Stomach smooth muscle (tissue), 2 donors: ENCODE measurements at regions not wholly inside any gene's neighbourhood (a gene's known extent, or its start where the extent isn't known, plus 50 kb on each side); places are given as distances from the start of the nearest gene placed in this dataset.

Source experiments
- H3K27ac ChIP-seq: one replicate; pipeline ENCODE4 v1.7.0; 2013; ENCODE audit warnings: mild to moderate bottlenecking, low read length, inconsistent platforms
- H3K27me3 ChIP-seq, 2 donors: one replicate each; pipeline ENCODE4 v1.7.0; 2013; ENCODE audit warnings: low read length in 2 of 2; ENCODE audit not compliant: insufficient read depth in 2 of 2, control insufficient read depth in 1 of 2
- H3K36me3 ChIP-seq, 2 donors: one replicate each; pipeline ENCODE4 v1.7.0; 2013; ENCODE audit warnings: low read length in 2 of 2; ENCODE audit not compliant: control insufficient read depth in 2 of 2, insufficient read depth in 2 of 2
- H3K4me1 ChIP-seq: one replicate; pipeline ENCODE4 v1.7.0; 2013; ENCODE audit warnings: low read length; ENCODE audit not compliant: control insufficient read depth, insufficient read depth
- H3K4me3 ChIP-seq, 2 donors: one replicate each; pipeline ENCODE4 v1.7.0; 2013; ENCODE audit warnings: low read length in 2 of 2
- H3K9ac ChIP-seq, 2 donors: one replicate each; pipeline ENCODE4 v1.7.0; 2013; ENCODE audit warnings: low read length in 2 of 2, mild to moderate bottlenecking in 1 of 2
- H3K9me3 ChIP-seq, 2 donors: one replicate each; pipeline ENCODE4 v1.7.0; 2013; ENCODE audit warnings: low read length in 2 of 2; ENCODE audit not compliant: control insufficient read depth in 2 of 2
- donor health status: healthy.
- donor health status: Pancreatic carcinoma.

DNA sequence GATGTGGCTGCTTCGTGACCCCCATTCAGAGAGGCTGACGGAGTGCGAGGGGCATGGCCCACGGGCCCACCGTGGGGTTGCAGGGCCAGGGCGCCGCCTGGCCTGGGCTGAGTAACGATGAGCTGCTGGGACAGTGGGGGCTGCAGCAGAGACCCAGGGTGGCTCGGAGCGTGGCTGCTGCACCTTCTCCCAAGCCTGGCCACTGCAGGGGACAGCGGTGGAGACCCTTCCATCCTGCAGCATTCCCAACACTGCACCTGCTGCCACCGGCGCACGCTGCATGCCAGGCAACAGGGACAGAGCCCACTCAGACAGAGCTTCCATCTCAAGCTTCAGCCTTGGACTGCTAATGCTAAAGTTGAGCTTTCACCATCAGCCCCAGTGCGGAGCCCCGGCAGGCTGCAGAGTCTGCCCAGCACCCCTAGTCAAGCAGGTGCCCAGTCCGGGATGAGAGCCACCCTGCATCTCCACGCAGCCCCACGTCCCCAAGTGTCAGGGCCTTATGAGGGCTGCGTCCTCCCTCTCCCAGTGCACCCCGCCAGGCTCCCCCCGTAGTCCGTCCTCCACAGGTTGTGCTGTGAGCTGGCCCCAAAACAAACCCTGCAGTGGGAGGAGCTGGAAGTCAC lies 89.4 kb upstream of the AFDN start:
- no peak overlapping the region for H3K27ac ChIP-seq
- peaks cover 7% of the 10 kb centered on the region for H3K4me1 ChIP-seq
- H3K4me3 ChIP-seq: no peak overlapping the region
- H3K9ac ChIP-seq: no peak overlapping the region
- H3K9me3 ChIP-seq: no peaks in the 10 kb centered on the region
- H3K27me3 ChIP-seq: peaks cover 0 to 3% of the 10 kb centered on the region in 2 donors
- H3K36me3 ChIP-seq: no peaks in the 10 kb centered on the region

- Histone ChIP-seq H3K4me1 (peaks cover 7% of the 10 kb centered on the region), H3K27me3 (peaks cover 0 to 2% of the 10 kb centered on the region in 2 donors), H3K9ac (no peak overlapping the region), H3K36me3 (no peaks in the 10 kb centered on the region), H3K9me3 (peaks cover 3 to 5% of the 10 kb centered on the region in 2 donors), H3K27ac (no peak overlapping the region), H3K4me3 (no peak overlapping the region)
These were observed 88.3 kb upstream of the AFDN start for GRCh38 chr6:167738386-167738785.

DNA sequence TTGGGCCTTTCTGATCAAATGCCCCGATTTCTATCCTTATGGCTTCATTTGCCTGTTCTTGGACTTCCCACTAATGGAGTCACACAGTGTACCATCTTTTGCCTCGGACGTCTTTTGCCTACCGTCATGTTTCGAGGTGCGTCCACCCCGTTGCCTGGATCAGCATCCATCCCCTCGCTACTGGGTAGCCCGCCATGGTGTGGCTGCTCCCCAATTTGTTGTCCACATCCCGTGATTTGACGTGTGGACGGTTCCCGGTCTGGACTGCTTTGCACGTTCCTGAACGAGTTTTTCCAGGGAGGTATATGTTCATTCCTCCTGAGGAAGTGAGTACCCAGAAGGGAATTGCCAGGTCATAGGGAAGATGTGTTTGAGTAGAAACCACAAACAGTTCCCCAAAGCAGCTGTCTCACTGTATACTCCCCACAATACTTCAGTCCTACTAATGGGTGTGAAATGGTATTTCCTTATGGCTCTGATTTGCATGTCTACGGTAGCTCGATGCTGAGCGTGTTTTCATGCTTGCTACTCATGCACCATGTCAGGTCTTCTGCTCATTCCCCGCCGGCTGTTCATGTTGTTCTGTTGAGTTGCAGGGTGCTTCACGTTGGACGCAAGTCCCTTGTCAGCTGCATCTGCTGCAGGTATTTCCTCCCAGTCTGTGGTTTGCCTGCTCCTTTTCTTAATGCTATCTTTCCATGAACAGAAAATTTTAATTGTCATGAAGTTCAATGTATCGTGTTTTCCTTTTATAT lies 86.8 kb upstream of the AFDN start:
- Histone ChIP-seq H3K36me3 (no peaks in the 10 kb centered on the region), H3K4me1 (no peaks in the 10 kb centered on the region), H3K27me3 (peaks cover 0 to 1% of the 10 kb centered on the region in 2 donors), H3K9ac (no peak overlapping the region), H3K4me3 (no peak overlapping the region), H3K27ac (no peak overlapping the region), H3K9me3 (peaks cover 4 to 5% of the 10 kb centered on the region in 2 donors)

- Histone ChIP-seq H3K9ac (no peak overlapping the region), H3K27ac (no peak overlapping the region), H3K36me3 (no peaks in the 10 kb centered on the region), H3K27me3 (peaks cover 0 to 3% of the 10 kb centered on the region in 2 donors), H3K4me3 (no peak overlapping the region), H3K4me1 (no peaks in the 10 kb centered on the region), H3K9me3 (peaks cover 4 to 5% of the 10 kb centered on the region in 2 donors)
These were observed 83.9 kb upstream of the AFDN start for GRCh38 chr6:167742719-167743303.

DNA sequence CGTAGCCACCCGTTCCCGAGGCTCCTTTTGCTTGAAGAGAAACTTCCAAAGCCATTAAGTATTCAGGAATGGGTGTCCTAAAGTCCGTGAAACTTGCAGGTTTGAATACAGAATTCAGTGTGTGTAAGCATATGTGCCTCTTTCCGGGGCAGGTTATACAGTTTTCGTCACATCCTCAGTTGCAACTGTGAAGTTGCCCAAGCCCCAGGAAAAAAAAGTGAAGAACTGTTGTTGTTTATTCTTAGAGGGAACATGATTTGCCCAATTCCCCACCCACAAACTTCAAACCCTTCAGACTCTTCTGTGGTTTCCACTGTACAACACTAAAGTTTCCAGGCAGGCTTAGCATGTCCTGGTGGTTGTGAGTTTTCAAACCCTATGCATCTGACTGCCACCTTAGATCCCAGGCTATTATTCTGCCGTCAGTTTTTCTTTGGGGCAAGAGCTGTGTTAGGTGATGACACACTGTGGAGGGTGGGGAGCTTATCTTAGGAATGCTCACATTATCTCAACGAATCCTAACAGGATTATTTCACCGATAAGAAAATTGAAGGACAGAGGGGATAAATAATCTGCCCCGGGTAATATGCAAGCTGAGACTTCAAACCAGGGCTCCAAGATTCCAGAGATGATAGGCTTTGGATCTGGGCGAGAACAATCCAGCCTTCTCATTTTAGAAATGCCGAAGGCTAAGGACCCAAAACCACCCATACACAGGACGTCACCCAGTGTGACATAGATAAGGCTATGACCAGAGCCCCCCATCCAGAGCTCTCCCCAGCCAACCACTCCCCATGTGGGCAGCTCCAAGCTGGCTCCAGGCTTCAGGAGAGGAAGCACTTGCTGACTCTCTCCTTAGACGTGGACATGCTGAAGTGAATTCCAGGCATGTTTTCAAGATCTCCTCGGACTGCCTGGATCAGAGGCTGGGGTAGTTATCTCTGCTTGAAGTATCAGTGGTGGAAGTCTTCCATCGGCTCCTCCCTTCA lies 81.7 kb upstream of the AFDN start:
- H3K4me1 ChIP-seq: no peaks in the 10 kb centered on the region
- no peak overlapping the region for H3K9ac ChIP-seq
- H3K9me3 ChIP-seq: peaks cover 4 to 5% of the 10 kb centered on the region in 2 donors
- no peak overlapping the region for H3K4me3 ChIP-seq
- H3K36me3 ChIP-seq: no peaks in the 10 kb centered on the region
- H3K27me3 ChIP-seq: peaks cover 0 to 3% of the 10 kb centered on the region in 2 donors
- H3K27ac ChIP-seq: no peak overlapping the region

GRCh38 chr6:167745670-167746389 lies 80.9 kb upstream of the AFDN start:
- H3K4me1 ChIP-seq: no peaks in the 10 kb centered on the region
- H3K27ac ChIP-seq: no peak overlapping the region
- H3K4me3 ChIP-seq: no peak overlapping the region

DNA sequence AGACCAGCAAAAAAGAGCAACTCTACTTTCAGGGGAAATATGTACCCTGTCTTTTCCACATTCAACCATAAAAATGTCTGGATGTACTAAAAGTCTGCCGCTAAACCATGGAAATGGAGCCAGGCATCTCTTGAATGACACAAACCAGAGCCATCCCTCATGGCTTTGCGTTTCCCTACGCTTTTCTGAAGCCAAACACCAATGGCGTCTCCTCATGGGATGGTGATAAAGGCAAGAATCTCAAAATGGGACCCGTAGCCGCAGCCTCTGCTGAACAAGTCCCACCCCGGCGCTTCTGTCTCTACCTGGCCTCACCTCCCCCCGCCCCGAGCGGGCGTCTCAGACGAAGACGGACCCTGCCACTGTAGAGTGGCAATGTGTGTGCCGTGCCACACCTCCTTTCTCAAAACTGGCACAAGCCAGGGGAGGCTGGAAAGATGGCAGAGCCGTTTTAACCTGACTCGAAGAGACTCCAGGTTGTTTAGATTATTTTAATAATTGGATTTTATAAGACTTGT lies 80.3 kb upstream of the AFDN start:
- no peaks in the 10 kb centered on the region for H3K4me1 ChIP-seq
- no peak overlapping the region for H3K27ac ChIP-seq
- H3K4me3 ChIP-seq: no peak overlapping the region
- no peak overlapping the region for H3K9ac ChIP-seq
- H3K9me3 ChIP-seq: peaks cover 4 to 5% of the 10 kb centered on the region in 2 donors
- H3K36me3 ChIP-seq: no peaks in the 10 kb centered on the region
- H3K27me3 ChIP-seq: peaks cover 0 to 3% of the 10 kb centered on the region in 2 donors

More at GRCh38 chr6:167745670-167746389, 80.9 kb upstream of the AFDN start:
- Histone ChIP-seq H3K9me3 (peaks cover 4 to 5% of the 10 kb centered on the region in 2 donors), H3K36me3 (no peaks in the 10 kb centered on the region), H3K9ac (no peak overlapping the region), H3K27me3 (peaks cover 0 to 3% of the 10 kb centered on the region in 2 donors)

GRCh38 chr6:167746975-167747374 lies 79.7 kb upstream of the AFDN start:
- Histone ChIP-seq H3K9me3 (peaks cover 4 to 5% of the 10 kb centered on the region in 2 donors), H3K9ac (no peak overlapping the region), H3K4me1 (no peaks in the 10 kb centered on the region), H3K4me3 (no peak overlapping the region), H3K36me3 (no peaks in the 10 kb centered on the region), H3K27me3 (peaks cover 0 to 3% of the 10 kb centered on the region in 2 donors), H3K27ac (no peak overlapping the region)

GRCh38 chr6:167747645-167748044 lies 79.1 kb upstream of the AFDN start:
- peaks cover 0 to 3% of the 10 kb centered on the region in 2 donors for H3K27me3 ChIP-seq
- no peaks in the 10 kb centered on the region for H3K4me1 ChIP-seq
- H3K9me3 ChIP-seq: peaks cover 4 to 5% of the 10 kb centered on the region in 2 donors
- no peak overlapping the region for H3K9ac ChIP-seq
- H3K36me3 ChIP-seq: no peaks in the 10 kb centered on the region
- H3K4me3 ChIP-seq: no peak overlapping the region
- no peak overlapping the region for H3K27ac ChIP-seq
